ENCODE measurements at regions not wholly inside any gene's neighbourhood (a gene's known extent, or its start where the extent isn't known, plus 50 kb on each side); places are given as distances from the start of the nearest gene placed in this dataset.

DNA sequence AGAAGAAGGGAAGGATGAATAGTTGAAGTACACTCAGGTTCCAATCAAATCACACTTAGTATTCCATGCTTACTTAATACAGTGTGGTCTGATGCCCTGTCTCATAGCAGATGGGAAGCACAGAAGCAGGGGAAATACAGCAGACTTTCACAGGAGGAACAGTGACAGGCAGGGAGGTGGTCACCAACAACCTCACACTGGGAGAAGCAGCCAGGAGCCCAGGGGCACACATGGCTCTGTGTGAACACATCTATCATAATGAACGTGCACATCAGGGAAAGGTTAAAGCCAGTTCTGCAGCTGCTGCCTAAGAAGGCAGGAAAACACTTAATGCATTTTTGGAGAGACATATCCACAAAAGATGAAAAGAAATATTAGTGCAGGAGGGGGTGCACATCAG is 312.3 kb downstream of the MED10 start:
- WGBS, 2 donors, result 69 to 82% methylated on average over 1 of the region's 1 CpG
- H3K4me3 ChIP-seq, result no peak overlapping the region

DNA sequence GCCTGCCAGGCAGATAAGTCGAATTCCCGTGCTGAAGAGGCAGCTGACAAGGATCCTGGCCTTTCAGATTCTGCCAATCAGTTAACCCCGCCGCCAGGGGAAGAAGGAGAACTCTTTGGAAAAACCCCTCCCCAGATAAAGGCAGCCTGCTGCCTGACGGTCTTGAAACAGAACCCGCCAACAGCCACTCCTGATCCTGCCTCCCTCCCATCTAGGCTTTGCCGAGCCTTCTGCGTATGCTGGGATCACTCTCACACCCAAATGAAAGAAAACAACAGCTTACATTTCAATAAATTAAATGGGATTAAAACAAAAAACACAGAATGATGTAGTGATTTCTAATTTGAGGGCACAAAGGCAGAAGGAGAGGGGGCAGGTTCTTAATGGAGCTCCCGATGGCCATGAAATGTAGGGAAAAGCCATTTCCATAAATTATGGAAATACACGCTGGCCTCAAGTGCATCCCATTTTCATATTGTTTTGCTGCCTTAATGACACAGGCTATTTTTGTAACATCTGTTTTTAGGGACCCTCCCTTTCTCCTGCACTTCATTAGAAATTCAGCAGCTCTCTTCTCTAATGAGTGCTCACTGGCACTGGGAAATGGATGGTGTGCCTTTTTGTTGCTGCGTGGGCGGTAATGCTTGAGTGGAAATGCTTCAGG is 319.1 kb downstream of the MED10 start:
- no peaks in the 10 kb centered on the region for H3K36me3 ChIP-seq (ENCODE audit: low read depth, missing control alignments)
- 41 to 47% methylated on average over 12 of the region's 12 CpGs for WGBS, 2 donors
- H3K4me1 ChIP-seq, result no peaks in the 10 kb centered on the region
- H3K27ac ChIP-seq, result no peak overlapping the region
- DNase-seq, result no peak
- H3K9me3 ChIP-seq, result no peaks in the 10 kb centered on the region
- H3K4me3 ChIP-seq, result no peak overlapping the region
- TF ChIP-seq POLR2A (IDR thresholded peaks at IDR 0.05), result no peak
- TF ChIP-seq, protein P1, sequence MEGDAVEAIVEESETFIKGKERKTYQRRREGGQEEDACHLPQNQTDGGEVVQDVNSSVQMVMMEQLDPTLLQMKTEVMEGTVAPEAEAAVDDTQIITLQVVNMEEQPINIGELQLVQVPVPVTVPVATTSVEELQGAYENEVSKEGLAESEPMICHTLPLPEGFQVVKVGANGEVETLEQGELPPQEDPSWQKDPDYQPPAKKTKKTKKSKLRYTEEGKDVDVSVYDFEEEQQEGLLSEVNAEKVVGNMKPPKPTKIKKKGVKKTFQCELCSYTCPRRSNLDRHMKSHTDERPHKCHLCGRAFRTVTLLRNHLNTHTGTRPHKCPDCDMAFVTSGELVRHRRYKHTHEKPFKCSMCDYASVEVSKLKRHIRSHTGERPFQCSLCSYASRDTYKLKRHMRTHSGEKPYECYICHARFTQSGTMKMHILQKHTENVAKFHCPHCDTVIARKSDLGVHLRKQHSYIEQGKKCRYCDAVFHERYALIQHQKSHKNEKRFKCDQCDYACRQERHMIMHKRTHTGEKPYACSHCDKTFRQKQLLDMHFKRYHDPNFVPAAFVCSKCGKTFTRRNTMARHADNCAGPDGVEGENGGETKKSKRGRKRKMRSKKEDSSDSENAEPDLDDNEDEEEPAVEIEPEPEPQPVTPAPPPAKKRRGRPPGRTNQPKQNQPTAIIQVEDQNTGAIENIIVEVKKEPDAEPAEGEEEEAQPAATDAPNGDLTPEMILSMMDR (IDR thresholded peaks at IDR 0.05), result no peak
- H3K27me3 ChIP-seq, result no peaks in the 10 kb centered on the region
- intact Hi-C loops (cut with DNase I; ENCODE audit: low total_unique reads), result no loop called here

More for the DNA sequence above, 312.3 kb downstream of the MED10 start:
- Histone ChIP-seq H3K36me3 (ENCODE audit: low read depth, missing control alignments) (no peaks in the 10 kb centered on the region), H3K4me1 (no peaks in the 10 kb centered on the region), H3K27ac (no peak overlapping the region), H3K27me3 (no peaks in the 10 kb centered on the region), H3K9me3 (no peaks in the 10 kb centered on the region)
- DNase-seq, result no peak
- TF ChIP-seq, protein P1 (IDR thresholded peaks at IDR 0.05), result no peak
- no peak for TF ChIP-seq POLR2A (IDR thresholded peaks at IDR 0.05)
- intact Hi-C loops (cut with DNase I; ENCODE audit: low total_unique reads), result no loop called here

DNA sequence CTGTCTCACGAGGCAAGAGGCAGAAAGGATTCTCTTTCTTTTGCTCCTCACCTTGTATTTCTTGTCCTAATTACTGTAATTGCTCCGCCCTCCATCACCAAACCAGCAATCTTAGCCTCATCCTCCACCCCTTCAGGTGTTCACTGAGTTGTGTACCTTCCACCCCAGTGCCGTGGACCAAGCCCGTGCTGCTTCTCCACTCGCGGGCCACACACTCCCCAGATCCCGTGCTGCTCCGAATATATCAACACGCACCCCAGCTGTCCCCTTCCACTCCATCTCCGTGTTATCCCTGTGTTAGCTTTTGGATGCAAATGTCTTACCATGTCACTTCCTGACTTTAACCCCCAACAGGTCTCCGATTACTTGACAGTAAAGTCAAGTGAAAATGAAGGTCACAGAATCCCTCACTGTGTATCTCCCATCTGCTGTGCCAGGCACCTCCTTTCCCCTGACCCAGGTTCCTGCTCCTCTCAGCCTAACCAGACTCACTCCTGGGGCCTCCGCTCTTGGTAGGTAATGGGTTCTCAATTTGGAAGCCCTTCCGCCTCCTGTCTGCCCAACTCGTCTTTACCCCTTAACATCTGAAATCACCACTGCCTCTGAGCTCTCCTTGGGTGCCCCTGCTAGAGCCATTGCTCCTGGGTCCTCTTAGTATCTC is 320.2 kb downstream of the MED10 start:
- H3K36me3 ChIP-seq (ENCODE audit: low read depth, missing control alignments), result no peaks in the 10 kb centered on the region
- no peaks in the 10 kb centered on the region for H3K4me1 ChIP-seq
- TF ChIP-seq, protein P1 (IDR thresholded peaks at IDR 0.05), result no peak
- no peak overlapping the region for H3K4me3 ChIP-seq
- DNase-seq, result no peak
- H3K9me3 ChIP-seq, result no peaks in the 10 kb centered on the region
- H3K27ac ChIP-seq, result no peak overlapping the region
- 62 to 79% methylated on average over 14 of the region's 14 CpGs for WGBS, 2 donors
- no peaks in the 10 kb centered on the region for H3K27me3 ChIP-seq
- intact Hi-C loops (cut with DNase I; ENCODE audit: low total_unique reads), result no loop called here

DNA sequence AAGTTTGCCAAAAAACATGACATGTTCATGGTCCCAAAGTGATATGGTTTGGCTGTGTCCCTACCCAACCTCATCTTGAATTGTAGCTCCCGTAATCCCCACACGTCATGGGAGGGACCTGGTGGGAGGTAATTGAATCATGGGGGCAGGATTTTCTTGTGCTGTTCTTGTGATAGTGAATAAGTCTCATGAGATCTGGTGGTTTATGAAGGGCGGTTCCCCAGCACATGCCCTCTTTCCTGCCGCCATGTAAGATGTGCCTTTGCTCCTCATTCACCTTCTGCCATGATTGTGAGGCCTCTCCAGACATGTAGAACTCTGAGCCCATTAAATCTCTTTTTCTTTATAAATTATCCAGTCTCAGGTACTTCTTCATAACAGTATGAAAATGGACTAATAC is 322.1 kb downstream of the MED10 start:
- no peak for DNase-seq
- WGBS, 2 donors, result 61 to 69% methylated on average over 4 of the region's 4 CpGs
- no peaks in the 10 kb centered on the region for H3K4me1 ChIP-seq
- no peaks in the 10 kb centered on the region for H3K27me3 ChIP-seq
- TF ChIP-seq POLR2A (IDR thresholded peaks at IDR 0.05), result no peak
- TF ChIP-seq, protein P1 (IDR thresholded peaks at IDR 0.05), result no peak
- intact Hi-C loops (cut with DNase I; ENCODE audit: low total_unique reads), result no loop called here
- no peaks in the 10 kb centered on the region for H3K36me3 ChIP-seq (ENCODE audit: low read depth, missing control alignments)
- H3K27ac ChIP-seq, result no peak overlapping the region
- no peaks in the 10 kb centered on the region for H3K9me3 ChIP-seq
- H3K4me3 ChIP-seq, result no peak overlapping the region

DNA sequence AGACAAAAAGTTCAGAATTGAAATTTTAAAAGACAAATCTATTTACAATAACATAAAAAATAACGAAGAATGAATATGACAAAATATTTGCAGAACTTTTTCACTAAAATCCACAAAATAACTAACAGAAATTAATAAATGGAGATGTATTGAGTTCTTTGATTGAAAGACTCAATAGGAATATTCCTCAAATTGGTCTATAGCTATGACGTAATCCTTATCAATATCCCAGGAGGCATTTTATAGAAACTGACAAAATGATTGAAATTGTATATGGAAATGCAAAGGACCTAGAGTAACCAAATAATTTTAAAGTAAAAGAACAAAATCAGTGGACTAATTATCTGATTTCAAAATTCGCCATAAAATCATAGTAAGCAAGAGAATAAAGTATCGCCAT is 328.7 kb downstream of the MED10 start:
- Histone ChIP-seq H3K4me3 (no peak overlapping the region), H3K36me3 (ENCODE audit: low read depth, missing control alignments) (no peaks in the 10 kb centered on the region), H3K4me1 (no peaks in the 10 kb centered on the region), H3K9me3 (no peaks in the 10 kb centered on the region), H3K27ac (no peak overlapping the region), H3K27me3 (no peaks in the 10 kb centered on the region)
- WGBS, 2 donors, result 94% methylated on average over 4 of the region's 4 CpGs
- DNase-seq, result no peak
- intact Hi-C loops (cut with DNase I; ENCODE audit: low total_unique reads), result no loop called here
- TF ChIP-seq POLR2A (IDR thresholded peaks at IDR 0.05), result no peak
- TF ChIP-seq, protein P1 (IDR thresholded peaks at IDR 0.05), result no peak
